A673 (cell line): ENCODE measurements at regions not wholly inside any gene's neighbourhood (a gene's known extent, or its start where the extent isn't known, plus 50 kb on each side); places are given as distances from the start of the nearest gene placed in this dataset.

Experiments
- BruUV-seq: library from RNA; stranded (reverse); fragments of 400-500 nt; replicated peaks from 2 replicates; lab custom pipeline; 2021; lab: Mats Ljungman, UMichigan
- CTCF ChIA-PET: fragments of 300-600 bp; sonication (Branson Sonifier 250); formaldehyde crosslinking; loops from one replicate; lab custom pipeline; 2022; ENCODE audit warnings: antibody characterized with exemption; lab: Charles Lee
- POLR2A ChIA-PET: fragments of 300-600 bp; sonication (Branson Sonifier 250); formaldehyde crosslinking; loops from one replicate; lab custom pipeline; 2022; ENCODE audit warnings: antibody characterized with exemption; ENCODE audit not compliant: low non-redundant PET; lab: Charles Lee
- DNase-seq: peaks from one replicate; pipeline ENCODE4 v3.0.0-alpha.2; 2015; ENCODE audit warnings: low spot score
- H3K27ac ChIP-seq: fragments of 200-600 bp; sonication (generic); 2 replicates; pipeline ENCODE4 v1.5.1; 2016; ENCODE audit warnings: mixed run types, low read depth, mild to moderate bottlenecking, mixed read lengths, antibody characterized with exemption, low read length; ENCODE audit not compliant: poor library complexity, severe bottlenecking
- H3K27me3 ChIP-seq: fragments of 200-600 bp; sonication (generic); replicated peaks from 2 replicates; pipeline ENCODE4 v1.6.1; 2017; ENCODE audit warnings: mixed run types, low read depth, mild to moderate bottlenecking, mixed read lengths, antibody characterized with exemption, low read length; ENCODE audit not compliant: insufficient read depth, poor library complexity
- H3K36me3 ChIP-seq: fragments of 200-600 bp; sonication (generic); 2 replicates; pipeline ENCODE4 v1.6.1; 2016; ENCODE audit warnings: mixed run types, mild to moderate bottlenecking, mixed read lengths, antibody characterized with exemption, low read length; ENCODE audit not compliant: insufficient read depth, poor library complexity, severe bottlenecking
- H3K4me1 ChIP-seq: fragments of 200-600 bp; sonication (generic); 2 replicates; pipeline ENCODE4 v1.6.1; 2017; ENCODE audit warnings: mixed run types, mild to moderate bottlenecking, mixed read lengths, antibody characterized with exemption, low read length; ENCODE audit not compliant: insufficient read depth, poor library complexity, severe bottlenecking
- H3K4me3 ChIP-seq: fragments of 200-600 bp; sonication (generic); 2 replicates; pipeline ENCODE4 v1.5.1; 2016; ENCODE audit warnings: low read depth, mixed run types, mild to moderate bottlenecking, mixed read lengths, low read length; ENCODE audit not compliant: poor library complexity, severe bottlenecking
- H3K9me3 ChIP-seq: fragments of 200-600 bp; sonication (generic); 2 replicates; pipeline ENCODE4 v1.6.1; 2016; ENCODE audit warnings: mixed run types, low read depth, mild to moderate bottlenecking, mixed read lengths, antibody characterized with exemption, low read length; ENCODE audit not compliant: poor library complexity, severe bottlenecking
- CTCF ChIP-seq: fragments of 300-800, 200-600 bp; sonication (generic); conservative IDR thresholded peaks from 2 replicates; pipeline ENCODE4 v1.5.1; 2017; ENCODE audit warnings: low read depth, mild to moderate bottlenecking, antibody characterized with exemption, low read length, moderate library complexity, mixed read lengths
- EZH2 ChIP-seq: fragments of 200-600 bp; sonication (generic); IDR thresholded peaks from 2 replicates; pipeline ENCODE4 v1.6.1; 2017; ENCODE audit warnings: borderline replicate concordance, low read depth, mild to moderate bottlenecking, mixed read lengths, antibody characterized with exemption, low read length; ENCODE audit not compliant: poor library complexity, severe bottlenecking
- intact Hi-C: fragments of 100-400 bp; cut with micrococcal nuclease; formaldehyde crosslinking; loops from one replicate; pipeline ENCODE4 v1.10.0; 2022; ENCODE audit not compliant: unreplicated experiment

GRCh38 chr5:9987101-9987500 is 262.6 kb downstream of the ATPSCKMT start:
- intact Hi-C loops, result no loop called here
- CTCF ChIA-PET, result no interaction called here
- TF ChIP-seq CTCF (no peak), EZH2 (no peak)
- Histone ChIP-seq H3K4me3 (no peak overlapping the region), H3K27ac (no peak overlapping the region), H3K9me3 (no peaks in the 10 kb centered on the region), H3K4me1 (no peaks in the 10 kb centered on the region), H3K27me3 (no peaks in the 10 kb centered on the region), H3K36me3 (no peaks in the 10 kb centered on the region)
- BruUV-seq, result no TSS peak
- no peak for DNase-seq
- POLR2A ChIA-PET, result no interaction called here

- ChIA-PET CTCF (no interaction called here), POLR2A (no interaction called here)
- no peak for DNase-seq
- TF ChIP-seq EZH2 (no peak), CTCF (no peak)
- intact Hi-C loops, result no loop called here
- Histone ChIP-seq H3K4me1 (no peaks in the 10 kb centered on the region), H3K27ac (no peak overlapping the region), H3K27me3 (no peaks in the 10 kb centered on the region), H3K9me3 (no peaks in the 10 kb centered on the region), H3K36me3 (no peaks in the 10 kb centered on the region), H3K4me3 (no peak overlapping the region)
- BruUV-seq, result no TSS peak
These were observed 272.6 kb downstream of the ATPSCKMT start for GRCh38 chr5:9977070-9977469.

DNA sequence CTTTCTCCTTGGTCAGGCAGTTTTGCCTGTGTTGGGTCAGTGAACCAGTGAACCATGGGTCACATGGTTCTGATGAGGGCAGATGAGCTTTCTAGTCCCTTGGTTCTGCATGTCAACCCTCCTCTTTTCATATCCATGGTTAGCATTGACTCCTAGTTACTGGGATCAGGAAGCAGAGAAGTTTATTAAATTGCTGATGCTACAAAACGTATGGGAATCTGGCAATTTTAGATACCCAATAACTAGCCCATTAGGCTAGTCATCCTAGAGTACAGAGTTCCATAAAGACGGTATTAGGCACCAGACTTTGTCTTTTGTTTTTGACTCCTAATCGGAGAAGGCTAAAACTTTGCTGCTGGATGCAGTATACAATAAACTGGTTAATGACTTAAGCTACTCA is 273.1 kb downstream of the ATPSCKMT start:
- TF ChIP-seq CTCF (no peak), EZH2 (no peak)
- BruUV-seq, result no TSS peak
- H3K4me3 ChIP-seq, result no peak overlapping the region
- no peaks in the 10 kb centered on the region for H3K36me3 ChIP-seq
- intact Hi-C loops, result no loop called here
- no peaks in the 10 kb centered on the region for H3K9me3 ChIP-seq
- POLR2A ChIA-PET, result no interaction called here
- H3K27me3 ChIP-seq, result no peaks in the 10 kb centered on the region
- no peak for DNase-seq
- no peak overlapping the region for H3K27ac ChIP-seq
- CTCF ChIA-PET, result no interaction called here
- H3K4me1 ChIP-seq, result no peaks in the 10 kb centered on the region
